HAP-1 (cell line): ENCODE measurements at regions not wholly inside any gene's neighbourhood (a gene's known extent, or its start where the extent isn't known, plus 50 kb on each side); places are given as distances from the start of the nearest gene placed in this dataset.
"Not testable (repeated sequence)": the region's sequence is repeated elsewhere in the genome, so short reads cannot be mapped to it uniquely, and the experiment has no call there.

Experiments
- DNase-seq, 2 experiments: peaks; one replicate each; pipeline ENCODE4 v3.0.0-alpha.2; 2016 to 2020; ENCODE audit warnings: low spot score in 2 of 2
- H3K27me3 ChIP-seq: fragments of 250-450 bp; sonication (Bioruptor Pico); 2 replicates; pipeline ENCODE4 v1.5.1; 2020; ENCODE audit warnings: low read depth, mild to moderate bottlenecking, moderate library complexity
- H3K36me3 ChIP-seq: fragments of 250-450 bp; sonication (Bioruptor Pico); replicated peaks from 2 replicates; pipeline ENCODE4 v1.5.1; 2020; ENCODE audit warnings: mild to moderate bottlenecking
- H3K4me1 ChIP-seq: fragments of 250-450 bp; sonication (Bioruptor Pico); 2 replicates; pipeline ENCODE4 v1.5.1; 2020; ENCODE audit warnings: mild to moderate bottlenecking
- H3K4me3 ChIP-seq: fragments of 250-450 bp; sonication (Bioruptor Pico); 2 replicates; pipeline ENCODE4 v1.5.1; 2020; ENCODE audit warnings: mild to moderate bottlenecking, moderate library complexity
- H3K9me3 ChIP-seq: fragments of 250-450 bp; sonication (Bioruptor Pico); 2 replicates; pipeline ENCODE4 v1.5.1; 2020; ENCODE audit warnings: mild to moderate bottlenecking, moderate library complexity
- in situ Hi-C: fragments of 300-500 bp; cut with MboI; formaldehyde crosslinking; loops from 3 replicates; pipeline ENCODE4 v1.14.3; 2020; ENCODE audit warnings: low sequenced_read_pairs, inconsistent platforms, mixed read lengths

GRCh38 chr12:9361879-9362326, 153.7 kb upstream of the PZP start:
- Histone ChIP-seq H3K36me3 (no peaks in the 10 kb centered on the region), H3K27me3 (no peaks in the 10 kb centered on the region), H3K9me3 (no peaks in the 10 kb centered on the region), H3K4me1 (peaks cover 12% of the 10 kb centered on the region), H3K4me3 (no peak overlapping the region)
- in situ Hi-C loops: no loop called here
- DNase-seq: no peak

DNA sequence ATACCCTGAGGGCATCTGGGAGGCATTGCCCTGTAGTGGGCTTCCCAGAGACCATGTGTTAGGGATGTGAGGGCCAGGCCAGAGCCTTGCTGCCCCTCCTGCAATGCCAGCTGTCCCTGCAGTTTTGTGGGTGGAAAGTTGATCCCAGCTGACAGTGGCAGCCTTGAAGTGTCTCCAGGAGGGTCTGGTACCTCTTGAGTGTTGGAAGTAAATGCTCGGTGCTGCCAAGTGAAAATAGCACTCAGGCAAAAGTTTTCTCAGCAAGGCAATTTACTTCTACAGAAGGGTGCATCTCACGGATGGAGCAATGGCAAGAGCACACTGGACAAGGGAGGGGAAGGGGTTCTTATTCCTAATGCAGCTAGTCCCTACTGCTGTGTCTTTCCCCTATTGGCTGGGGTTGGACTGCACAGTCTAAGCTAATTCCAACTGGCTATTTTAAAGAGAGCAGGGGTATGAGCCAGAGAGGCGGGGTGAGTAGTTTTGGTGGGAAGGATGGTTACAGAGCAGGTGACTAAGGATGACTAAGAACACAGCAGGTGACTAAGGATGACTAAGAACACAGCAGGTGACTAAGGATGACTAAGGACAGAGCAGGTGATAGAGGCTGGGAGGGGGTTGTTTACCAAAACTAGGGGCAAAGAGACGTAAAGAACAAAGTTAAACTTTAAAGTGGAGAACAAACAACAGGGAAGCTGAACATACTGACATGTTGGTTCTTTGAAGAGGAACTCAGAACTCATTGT, 146.0 kb upstream of the PZP start:
- H3K36me3 ChIP-seq, H3K9me3 ChIP-seq, H3K27me3 ChIP-seq, in situ Hi-C loops, DNase-seq, H3K4me1 ChIP-seq, H3K4me3 ChIP-seq: not testable (repeated sequence)

DNA sequence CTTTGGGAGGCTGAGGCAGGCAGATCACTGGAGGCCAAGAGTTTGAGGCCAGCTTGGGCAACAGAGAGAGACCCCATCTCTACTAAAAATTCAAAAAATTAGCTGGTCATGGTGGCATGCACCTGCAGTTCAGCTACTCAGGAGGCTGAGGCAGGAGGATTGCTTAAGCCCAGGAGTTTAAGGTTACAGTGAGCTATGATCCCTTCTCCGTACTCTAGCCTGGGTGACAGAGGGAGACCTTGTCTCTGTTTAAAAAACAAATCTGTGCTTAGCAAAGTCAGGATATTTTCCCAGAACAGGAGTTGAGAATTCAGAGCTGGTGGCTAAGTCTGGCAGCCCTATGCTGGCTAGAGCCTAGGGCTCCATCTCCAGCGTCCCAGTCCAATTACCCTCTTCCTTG, 142.9 kb upstream of the PZP start:
- no peaks in the 10 kb centered on the region for H3K27me3 ChIP-seq
- H3K9me3 ChIP-seq: no peaks in the 10 kb centered on the region
- in situ Hi-C loops: no loop called here
- no peaks in the 10 kb centered on the region for H3K36me3 ChIP-seq
- no peak overlapping the region for H3K4me3 ChIP-seq
- DNase-seq: no peak
- H3K4me1 ChIP-seq: no peaks in the 10 kb centered on the region

DNA sequence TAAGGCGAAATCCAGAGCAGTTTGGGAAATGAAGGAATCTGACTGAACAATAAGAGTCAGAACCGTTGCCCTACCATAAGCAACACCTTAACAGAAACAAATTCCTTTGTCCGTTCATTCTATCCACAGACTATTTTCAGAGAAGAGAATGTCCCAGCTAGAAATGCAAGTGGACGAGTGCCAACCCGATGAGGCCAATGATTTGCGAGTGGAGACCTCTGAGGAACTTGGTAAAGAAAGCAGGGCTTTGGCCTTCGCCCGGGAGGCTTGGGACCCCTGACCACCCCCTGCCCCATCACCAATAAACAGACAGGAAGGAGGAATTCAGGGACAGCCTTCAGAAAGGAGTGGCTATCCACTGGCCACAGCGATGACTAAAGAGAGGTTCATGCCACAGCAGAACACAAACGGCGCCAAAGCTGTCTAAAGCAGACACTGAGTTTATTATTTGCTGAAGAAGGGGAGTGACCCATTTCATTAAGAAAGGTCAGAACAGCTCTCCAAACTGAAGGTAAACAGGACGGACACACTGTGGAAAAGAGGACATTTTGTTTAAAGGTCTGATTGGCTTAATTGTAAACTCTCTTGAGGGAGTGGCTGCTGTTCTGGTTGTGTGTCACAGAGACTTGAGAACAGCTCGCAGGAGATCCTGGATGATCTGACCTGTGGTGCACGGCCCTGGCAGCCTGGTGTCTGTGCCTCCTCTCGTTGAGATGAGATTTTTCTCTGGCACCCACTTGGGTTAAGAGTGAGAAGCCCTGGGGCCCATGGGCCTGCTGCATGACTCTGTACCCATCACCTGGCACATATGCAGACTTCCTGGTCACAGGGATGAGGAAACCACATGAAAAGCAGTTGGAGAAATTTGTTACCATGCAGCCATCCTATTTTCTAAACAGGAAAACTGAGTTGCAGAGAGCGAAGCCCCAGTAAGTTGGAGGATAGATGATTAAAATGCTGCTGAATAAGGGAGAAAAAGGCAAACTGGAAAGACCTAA, 142.0 kb upstream of the PZP start:
- Histone ChIP-seq H3K4me3 (no peak overlapping the region), H3K4me1 (no peaks in the 10 kb centered on the region), H3K36me3 (no peaks in the 10 kb centered on the region), H3K27me3 (no peaks in the 10 kb centered on the region), H3K9me3 (no peaks in the 10 kb centered on the region)
- DNase-seq: no peak
- in situ Hi-C loops: no loop called here

- in situ Hi-C loops: no loop called here
- H3K4me1 ChIP-seq: no peaks in the 10 kb centered on the region
- no peaks in the 10 kb centered on the region for H3K27me3 ChIP-seq
- no peak overlapping the region for H3K4me3 ChIP-seq
- no peaks in the 10 kb centered on the region for H3K36me3 ChIP-seq
- DNase-seq: no peak
- no peaks in the 10 kb centered on the region for H3K9me3 ChIP-seq
Measured at GRCh38 chr12:9348906-9349518, 140.8 kb upstream of the PZP start.

DNA sequence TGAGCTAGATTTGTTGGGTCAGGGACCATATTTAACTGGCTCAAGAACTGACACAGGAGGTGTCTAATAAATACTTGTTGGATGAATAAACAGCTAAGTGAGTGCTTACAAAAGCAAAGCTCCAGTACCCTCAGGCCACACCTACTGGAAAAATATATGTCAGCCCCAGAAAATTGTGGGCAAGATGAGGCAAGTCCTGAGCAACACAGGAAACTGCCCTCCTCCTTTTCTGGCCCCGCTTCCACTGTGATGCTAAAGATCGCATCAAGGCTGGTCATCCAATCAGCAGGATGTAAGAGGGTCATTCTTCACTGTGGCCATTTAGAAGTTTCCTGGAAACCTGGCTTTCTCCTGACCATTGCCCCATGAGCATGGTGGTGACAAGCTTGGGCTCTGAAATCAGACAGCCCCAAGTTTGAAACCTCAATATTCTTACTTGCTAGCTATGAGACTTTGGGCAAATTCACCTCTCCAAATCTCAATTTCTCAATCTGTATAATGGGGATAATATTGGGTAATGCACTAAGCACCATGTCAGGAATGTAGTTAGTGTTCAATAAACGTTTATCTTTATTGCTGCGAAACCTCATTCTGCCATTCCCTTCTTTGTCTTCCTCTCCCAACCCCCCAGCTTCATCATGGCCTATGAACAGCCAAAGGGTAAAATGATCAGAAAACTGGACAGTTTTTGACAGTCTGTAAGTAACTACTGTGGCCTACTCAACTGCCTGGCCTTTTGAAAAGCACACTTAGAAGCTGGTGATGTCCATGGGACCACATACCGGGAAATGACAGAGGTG, 139.3 kb upstream of the PZP start:
- Histone ChIP-seq H3K4me1 (no peaks in the 10 kb centered on the region), H3K9me3 (no peaks in the 10 kb centered on the region), H3K27me3 (no peaks in the 10 kb centered on the region), H3K36me3 (no peaks in the 10 kb centered on the region), H3K4me3 (no peak overlapping the region)
- in situ Hi-C loops: no loop called here
- no peak for DNase-seq

DNA sequence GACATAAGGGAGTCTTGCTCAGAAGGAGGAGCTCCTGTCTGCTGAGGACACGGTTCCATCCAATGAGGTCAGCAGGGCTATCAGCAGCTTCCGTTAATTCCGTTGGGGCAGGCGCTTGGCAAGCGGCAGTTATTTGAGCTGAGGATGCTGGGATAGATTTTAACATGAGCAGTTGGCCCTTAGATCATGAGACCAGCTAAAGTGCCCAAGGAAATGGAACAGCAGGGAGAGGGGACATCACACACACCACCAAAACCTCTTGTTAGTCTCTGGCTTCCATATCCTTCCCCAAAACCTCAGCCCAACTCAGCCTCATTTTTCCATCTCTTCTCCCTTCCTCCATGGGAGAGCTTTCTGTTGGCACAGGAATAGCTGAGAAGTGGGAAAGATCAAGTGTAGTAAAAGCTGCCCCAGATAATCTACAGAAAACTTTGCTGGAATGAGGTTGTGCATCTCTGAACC, 138.7 kb upstream of the PZP start:
- Histone ChIP-seq H3K4me3 (no peak overlapping the region), H3K27me3 (no peaks in the 10 kb centered on the region), H3K9me3 (no peaks in the 10 kb centered on the region), H3K4me1 (no peaks in the 10 kb centered on the region), H3K36me3 (no peaks in the 10 kb centered on the region)
- in situ Hi-C loops: no loop called here
- DNase-seq: no peak

GRCh38 chr12:9345171-9345570, 137.0 kb upstream of the PZP start:
- no peaks in the 10 kb centered on the region for H3K4me1 ChIP-seq
- no peaks in the 10 kb centered on the region for H3K9me3 ChIP-seq
- H3K27me3 ChIP-seq: no peaks in the 10 kb centered on the region
- no peaks in the 10 kb centered on the region for H3K36me3 ChIP-seq
- in situ Hi-C loops: no loop called here
- no peak for DNase-seq
- H3K4me3 ChIP-seq: no peak overlapping the region

- H3K4me3 ChIP-seq: no peak overlapping the region
- no peaks in the 10 kb centered on the region for H3K9me3 ChIP-seq
- DNase-seq: no peak
- H3K27me3 ChIP-seq: no peaks in the 10 kb centered on the region
- in situ Hi-C loops: no loop called here
- H3K36me3 ChIP-seq: no peaks in the 10 kb centered on the region
- no peaks in the 10 kb centered on the region for H3K4me1 ChIP-seq
Measured at GRCh38 chr12:9344541-9344940, 136.3 kb upstream of the PZP start.

GRCh38 chr12:9343731-9344130, 135.5 kb upstream of the PZP start:
- H3K4me1 ChIP-seq: no peaks in the 10 kb centered on the region
- H3K27me3 ChIP-seq: no peaks in the 10 kb centered on the region
- no peak overlapping the region for H3K4me3 ChIP-seq
- H3K36me3 ChIP-seq: no peaks in the 10 kb centered on the region
- no peak for DNase-seq
- no peaks in the 10 kb centered on the region for H3K9me3 ChIP-seq
- in situ Hi-C loops: no loop called here

- H3K27me3 ChIP-seq: no peaks in the 10 kb centered on the region
- no peak overlapping the region for H3K4me3 ChIP-seq
- H3K36me3 ChIP-seq: no peaks in the 10 kb centered on the region
- in situ Hi-C loops: no loop called here
- H3K9me3 ChIP-seq: no peaks in the 10 kb centered on the region
- DNase-seq: no peak
- no peaks in the 10 kb centered on the region for H3K4me1 ChIP-seq
Measured at GRCh38 chr12:9342614-9343353, 134.6 kb upstream of the PZP start.

- no peaks in the 10 kb centered on the region for H3K4me1 ChIP-seq
- no peaks in the 10 kb centered on the region for H3K27me3 ChIP-seq
- no peaks in the 10 kb centered on the region for H3K36me3 ChIP-seq
- H3K4me3 ChIP-seq: no peak overlapping the region
- in situ Hi-C loops: no loop called here
- no peaks in the 10 kb centered on the region for H3K9me3 ChIP-seq
- DNase-seq: no peak
Measured at GRCh38 chr12:9341260-9341585, 133.0 kb upstream of the PZP start.
